Panc1 (cell line): ENCODE measurements at regions not wholly inside any gene's neighbourhood (a gene's known extent, or its start where the extent isn't known, plus 50 kb on each side); places are given as distances from the start of the nearest gene placed in this dataset.

Source experiments
- ATAC-seq: fragments of 200-7000 bp; cut with Tn5 transposase; 2 replicates; pipeline ENCODE4 v1.9.1; 2020; ENCODE audit warnings: mild to moderate bottlenecking, moderate library complexity
- BruUV-seq: library from RNA; stranded (reverse); fragments of 400-500 nt; replicated peaks from 2 replicates; lab custom pipeline; 2021; lab: Mats Ljungman, UMichigan
- CTCF ChIA-PET: fragments of 300-600 bp; sonication (Branson Sonifier 250); formaldehyde crosslinking; loops from one replicate; lab custom pipeline; 2022; ENCODE audit warnings: antibody characterized with exemption; lab: Charles Lee
- POLR2A ChIA-PET: fragments of 300-600 bp; sonication (Branson Sonifier 250); formaldehyde crosslinking; loops from one replicate; lab custom pipeline; 2022; ENCODE audit warnings: antibody characterized with exemption; lab: Charles Lee
- DNase-seq: peaks from one replicate; pipeline ENCODE4 v3.0.0-alpha.2; 2010; ENCODE audit warnings: low read depth, low spot score
- H3K27ac ChIP-seq: 2 replicates; pipeline ENCODE4 v1.5.1; 2011; ENCODE audit warnings: mild to moderate bottlenecking, low read length, inconsistent platforms
- H3K27me3 ChIP-seq: fragments of 200-500 bp; sonication (Bioruptor generic); 2 replicates; pipeline ENCODE4 v1.6.0; 2014; ENCODE audit warnings: low read length, inconsistent platforms; ENCODE audit not compliant: control insufficient read depth, insufficient read depth
- H3K36me3 ChIP-seq: fragments of 200-500 bp; sonication (Bioruptor generic); 2 replicates; pipeline ENCODE4 v1.5.1; 2014; ENCODE audit warnings: inconsistent platforms, mild to moderate bottlenecking, low read length, moderate library complexity; ENCODE audit not compliant: control insufficient read depth, insufficient read depth
- H3K4me1 ChIP-seq: 2 replicates; pipeline ENCODE4 v1.5.1; 2011; ENCODE audit warnings: inconsistent platforms, mild to moderate bottlenecking, low read length, moderate library complexity; ENCODE audit not compliant: control insufficient read depth, insufficient read depth
- H3K4me3 ChIP-seq, 2 experiments: 2 replicates each; pipeline ENCODE4 v1.5.1; 2011 to 2012; ENCODE audit warnings: low read depth in 2 of 2, low read length in 2 of 2, mild to moderate bottlenecking in 2 of 2, inconsistent platforms in 1 of 2, moderate library complexity in 1 of 2
- H3K9me3 ChIP-seq: fragments of 200-500 bp; sonication (Bioruptor generic); 2 replicates; pipeline ENCODE4 v1.5.1; 2014; ENCODE audit warnings: low read depth, mild to moderate bottlenecking, inconsistent platforms, low read length, moderate library complexity; ENCODE audit not compliant: control insufficient read depth, insufficient read depth
- POLR2AphosphoS5 ChIP-seq: IDR thresholded peaks from 2 replicates; pipeline ENCODE4 v1.6.1; 2012; ENCODE audit warnings: mild to moderate bottlenecking, low read depth, low read length, moderate library complexity
- SIN3A ChIP-seq: IDR thresholded peaks from 2 replicates; pipeline ENCODE4 v1.6.1; 2012; ENCODE audit warnings: low read depth, mild to moderate bottlenecking, low read length, moderate library complexity, borderline replicate concordance; ENCODE audit not compliant: insufficient read depth
- TCF7L2 ChIP-seq: IDR thresholded peaks from 2 replicates; pipeline ENCODE4 v1.6.1; 2011; ENCODE audit warnings: mild to moderate bottlenecking, low read depth, low read length, inconsistent platforms
- in situ Hi-C: cut with HindIII; loops from 2 replicates; pipeline ENCODE4 v1.10.0; 2016; ENCODE audit warnings: low sequenced_read_pairs, low pct_unique_long_range_greater_than_20kb
- intact Hi-C: fragments of 100-400 bp; cut with micrococcal nuclease; formaldehyde crosslinking; loops from one replicate; pipeline ENCODE4 v1.10.0; 2022; ENCODE audit not compliant: unreplicated experiment
- TF ChIP-seq, protein P1 (sequence below): fragments of 450-650 bp; IDR thresholded peaks from 2 replicates; pipeline ENCODE4 v1.5.1; 2017; ENCODE audit warnings: mild to moderate bottlenecking
- TF ChIP-seq, protein P2 (sequence below), 2 experiments: IDR thresholded peaks; 2 replicates each; pipeline ENCODE4 v1.6.1; 2011 to 2012; ENCODE audit warnings: low read depth in 2 of 2, control low read depth in 1 of 2, low read length in 1 of 2, mild to moderate bottlenecking in 1 of 2, moderate library complexity in 1 of 2; ENCODE audit not compliant: insufficient read depth in 1 of 2

DNA sequence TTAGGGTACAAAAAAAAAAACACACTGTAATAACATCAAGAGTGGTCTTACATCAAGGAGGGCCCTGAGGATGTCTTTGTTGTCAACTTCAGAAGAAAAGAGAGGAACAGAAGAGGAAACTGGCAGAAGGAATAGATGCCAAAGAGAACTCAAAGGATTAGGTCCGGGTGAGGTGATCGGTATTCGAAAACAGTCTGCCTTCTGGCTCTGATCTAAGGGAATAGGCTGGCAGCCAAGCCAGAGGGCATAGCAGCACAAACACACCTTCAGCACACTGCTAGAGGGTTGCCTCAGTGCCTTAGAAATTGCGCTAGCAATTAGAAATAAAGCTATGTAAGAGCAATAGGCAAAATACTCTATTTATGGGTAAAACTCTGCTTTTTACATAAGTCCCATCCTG is 91.4 kb upstream of the TTC29 start:
- ATAC-seq, result no peak
- in situ Hi-C loops (no loop called here), intact Hi-C loops (no loop called here)
- CTCF ChIA-PET, result no interaction called here
- no peaks in the 10 kb centered on the region for H3K9me3 ChIP-seq
- H3K36me3 ChIP-seq, result no peaks in the 10 kb centered on the region
- no peaks in the 10 kb centered on the region for H3K4me1 ChIP-seq
- POLR2A ChIA-PET, result no interaction called here
- H3K27ac ChIP-seq, result no peak overlapping the region
- H3K4me3 ChIP-seq, result no peak overlapping the region
- no peak for DNase-seq
- BruUV-seq, result no TSS peak
- no peaks in the 10 kb centered on the region; the same call in 1 of the 2 replicates for H3K27me3 ChIP-seq
- no peak for TF ChIP-seq TCF7L2
- TF ChIP-seq, protein P1, sequence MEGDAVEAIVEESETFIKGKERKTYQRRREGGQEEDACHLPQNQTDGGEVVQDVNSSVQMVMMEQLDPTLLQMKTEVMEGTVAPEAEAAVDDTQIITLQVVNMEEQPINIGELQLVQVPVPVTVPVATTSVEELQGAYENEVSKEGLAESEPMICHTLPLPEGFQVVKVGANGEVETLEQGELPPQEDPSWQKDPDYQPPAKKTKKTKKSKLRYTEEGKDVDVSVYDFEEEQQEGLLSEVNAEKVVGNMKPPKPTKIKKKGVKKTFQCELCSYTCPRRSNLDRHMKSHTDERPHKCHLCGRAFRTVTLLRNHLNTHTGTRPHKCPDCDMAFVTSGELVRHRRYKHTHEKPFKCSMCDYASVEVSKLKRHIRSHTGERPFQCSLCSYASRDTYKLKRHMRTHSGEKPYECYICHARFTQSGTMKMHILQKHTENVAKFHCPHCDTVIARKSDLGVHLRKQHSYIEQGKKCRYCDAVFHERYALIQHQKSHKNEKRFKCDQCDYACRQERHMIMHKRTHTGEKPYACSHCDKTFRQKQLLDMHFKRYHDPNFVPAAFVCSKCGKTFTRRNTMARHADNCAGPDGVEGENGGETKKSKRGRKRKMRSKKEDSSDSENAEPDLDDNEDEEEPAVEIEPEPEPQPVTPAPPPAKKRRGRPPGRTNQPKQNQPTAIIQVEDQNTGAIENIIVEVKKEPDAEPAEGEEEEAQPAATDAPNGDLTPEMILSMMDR, result no peak
- TF ChIP-seq, protein P2, sequence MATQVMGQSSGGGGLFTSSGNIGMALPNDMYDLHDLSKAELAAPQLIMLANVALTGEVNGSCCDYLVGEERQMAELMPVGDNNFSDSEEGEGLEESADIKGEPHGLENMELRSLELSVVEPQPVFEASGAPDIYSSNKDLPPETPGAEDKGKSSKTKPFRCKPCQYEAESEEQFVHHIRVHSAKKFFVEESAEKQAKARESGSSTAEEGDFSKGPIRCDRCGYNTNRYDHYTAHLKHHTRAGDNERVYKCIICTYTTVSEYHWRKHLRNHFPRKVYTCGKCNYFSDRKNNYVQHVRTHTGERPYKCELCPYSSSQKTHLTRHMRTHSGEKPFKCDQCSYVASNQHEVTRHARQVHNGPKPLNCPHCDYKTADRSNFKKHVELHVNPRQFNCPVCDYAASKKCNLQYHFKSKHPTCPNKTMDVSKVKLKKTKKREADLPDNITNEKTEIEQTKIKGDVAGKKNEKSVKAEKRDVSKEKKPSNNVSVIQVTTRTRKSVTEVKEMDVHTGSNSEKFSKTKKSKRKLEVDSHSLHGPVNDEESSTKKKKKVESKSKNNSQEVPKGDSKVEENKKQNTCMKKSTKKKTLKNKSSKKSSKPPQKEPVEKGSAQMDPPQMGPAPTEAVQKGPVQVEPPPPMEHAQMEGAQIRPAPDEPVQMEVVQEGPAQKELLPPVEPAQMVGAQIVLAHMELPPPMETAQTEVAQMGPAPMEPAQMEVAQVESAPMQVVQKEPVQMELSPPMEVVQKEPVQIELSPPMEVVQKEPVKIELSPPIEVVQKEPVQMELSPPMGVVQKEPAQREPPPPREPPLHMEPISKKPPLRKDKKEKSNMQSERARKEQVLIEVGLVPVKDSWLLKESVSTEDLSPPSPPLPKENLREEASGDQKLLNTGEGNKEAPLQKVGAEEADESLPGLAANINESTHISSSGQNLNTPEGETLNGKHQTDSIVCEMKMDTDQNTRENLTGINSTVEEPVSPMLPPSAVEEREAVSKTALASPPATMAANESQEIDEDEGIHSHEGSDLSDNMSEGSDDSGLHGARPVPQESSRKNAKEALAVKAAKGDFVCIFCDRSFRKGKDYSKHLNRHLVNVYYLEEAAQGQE (IDR thresholded peaks at IDR 0.05; ENCODE audit: insufficient read depth in 1 of 2, low read depth in 2 of 2, low read length in 1 of 2), result no peak
- TF ChIP-seq SIN3A, result no peak
- no peak for TF ChIP-seq POLR2AphosphoS5

DNA sequence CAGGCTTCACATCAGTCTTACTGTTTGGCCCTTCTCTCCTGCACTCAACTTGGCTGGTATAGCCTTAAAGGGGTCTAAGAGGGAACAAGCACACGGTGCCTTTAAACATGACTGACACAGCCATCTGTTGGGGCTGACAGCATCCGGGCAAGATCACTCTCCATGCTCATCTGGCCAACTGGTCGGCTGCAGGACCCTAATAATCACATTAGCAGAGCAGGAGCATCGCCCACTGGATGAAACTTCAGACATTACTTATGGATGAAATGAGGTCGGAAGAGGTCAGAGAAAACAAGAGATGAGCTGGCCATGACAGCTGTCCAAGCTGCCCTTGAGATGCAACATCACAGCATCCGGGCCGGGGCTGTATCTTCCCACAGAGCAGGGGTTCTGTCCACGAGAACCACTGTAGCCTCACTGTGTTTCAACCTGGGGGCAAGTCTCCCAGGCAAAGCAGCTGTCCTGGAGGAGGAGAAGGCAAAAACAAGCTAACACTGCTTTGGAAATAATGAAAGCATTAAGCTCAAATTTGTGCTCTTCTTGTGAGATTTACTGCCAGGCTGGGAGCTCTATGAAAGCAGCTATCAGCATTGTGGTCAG is 94.4 kb upstream of the TTC29 start:
- Histone ChIP-seq H3K27me3 (no peaks in the 10 kb centered on the region; the same call in 1 of the 2 replicates), H3K9me3 (no peaks in the 10 kb centered on the region), H3K4me1 (no peaks in the 10 kb centered on the region), H3K36me3 (no peaks in the 10 kb centered on the region), H3K27ac (no peak overlapping the region), H3K4me3 (no peak overlapping the region)
- no TSS peak for BruUV-seq
- ChIA-PET POLR2A (no interaction called here), CTCF (no interaction called here)
- in situ Hi-C loops, result no loop called here
- intact Hi-C loops, result no loop called here
- ATAC-seq (no peak), DNase-seq (no peak)
- TF ChIP-seq SIN3A (no peak), POLR2AphosphoS5 (no peak), TCF7L2 (no peak)
- TF ChIP-seq, protein P2 (IDR thresholded peaks at IDR 0.05; ENCODE audit: insufficient read depth in 1 of 2, low read depth in 2 of 2, low read length in 1 of 2), result no peak
- TF ChIP-seq, protein P1, result no peak
